ENCODE measurements at regions not wholly inside any gene's neighbourhood (a gene's known extent, or its start where the extent isn't known, plus 50 kb on each side); places are given as distances from the start of the nearest gene placed in this dataset.

GRCh38 chr16:75793641-75794040, 67.4 kb upstream of the CPHXL start:
- H3K4me2 ChIP-seq (ENCODE audit: low read depth, low read length) = no peak overlapping the region
- FAIRE-seq = no peak
- H3K27me3 ChIP-seq (ENCODE audit: control insufficient read depth in 1 of 2, insufficient read depth in 2 of 2, low read length in 2 of 2) = no peaks in the 10 kb centered on the region
- H4K20me1 ChIP-seq (ENCODE audit: insufficient read depth, low read length) = no peaks in the 10 kb centered on the region
- no peak overlapping the region for H3K4me3 ChIP-seq (replicated peaks in 1 of 3; ENCODE audit: insufficient read depth in 1 of 3, low read depth in 2 of 3, low read length in 3 of 3)
- H3K79me2 ChIP-seq (ENCODE audit: insufficient read depth, low read length) = no peaks in the 10 kb centered on the region
- H3K9ac ChIP-seq (ENCODE audit: insufficient read depth, low read depth, low read length) = no peak overlapping the region
- no peak for DNase-seq (ENCODE audit: low spot score)
- BruUV-seq (replicated peaks) = no TSS peak
- H2AFZ ChIP-seq (ENCODE audit: low read length) = no peak overlapping the region
- WGBS (ENCODE audit: low lambda C conversion rate) = 1% methylated on average over 4 of the region's 4 CpGs
- in situ Hi-C loops (cut with HindIII; ENCODE audit: extremely low pct_ligation_motif_present, low pct_unique_long_range_greater_than_20kb) = no loop called here
- no peaks in the 10 kb centered on the region for H3K4me1 ChIP-seq (ENCODE audit: insufficient read depth, low read length)
- H3K9me3 ChIP-seq (ENCODE audit: low read length) = no peaks in the 10 kb centered on the region
- H3K27ac ChIP-seq (ENCODE audit: extremely low read length, insufficient read depth, low read length) = no peak overlapping the region
- no peak for ATAC-seq
- no peaks in the 10 kb centered on the region for H3K36me3 ChIP-seq (replicated peaks in 1 of 2; ENCODE audit: control insufficient read depth in 1 of 2, insufficient read depth in 2 of 2, low read length in 2 of 2)
- CTCF ChIA-PET (ENCODE audit: low intra/inter-chr PET ratio, low total read pairs) = interaction anchor here (0.6 kb wide), 1 partner anchor 1395 kb away, joined by 3 read pairs; no protein-coding TSS in a partner anchor
- intact Hi-C loops (cut with micrococcal nuclease; ENCODE audit: unreplicated experiment) = no loop called here
- POLR2A ChIA-PET = no interaction called here
- TF ChIP-seq ZNF326 (CRISPR knock-in tag; IDR thresholded peaks at IDR 0.05; ENCODE audit: borderline replicate concordance) = no peak
- no peak for TF ChIP-seq ZBTB14 (CRISPR knock-in tag; IDR thresholded peaks at IDR 0.05)
- TF ChIP-seq CBFB (CRISPR knock-in tag; IDR thresholded peaks at IDR 0.05) = no peak
- no peak for TF ChIP-seq ZNF138 (CRISPR knock-in tag; IDR thresholded peaks at IDR 0.05; ENCODE audit: low read depth)
- TF ChIP-seq ISL2 (CRISPR knock-in tag; IDR thresholded peaks at IDR 0.05) = no peak
- no peak for TF ChIP-seq FOXK2 (IDR thresholded peaks at IDR 0.05)
- TF ChIP-seq ZNF224 (CRISPR knock-in tag; IDR thresholded peaks at IDR 0.05) = no peak

- no peak overlapping the region for H3K27ac ChIP-seq (ENCODE audit: extremely low read length, insufficient read depth, low read length)
- ATAC-seq = no peak
- H2AFZ ChIP-seq (ENCODE audit: low read length) = no peak overlapping the region
- no peak for FAIRE-seq
- ChIA-PET POLR2A (no interaction called here), CTCF (ENCODE audit: low intra/inter-chr PET ratio, low total read pairs) (interaction anchor here (0.6 kb wide), 1 partner anchor 1394 kb away, joined by 3 read pairs; no protein-coding TSS in a partner anchor)
- in situ Hi-C loops (cut with HindIII; ENCODE audit: extremely low pct_ligation_motif_present, low pct_unique_long_range_greater_than_20kb) = no loop called here
- 2% methylated on average over 4 of the region's 4 CpGs for WGBS (ENCODE audit: low lambda C conversion rate)
- TF ChIP-seq HNRNPLL (IDR thresholded peaks at IDR 0.05; ENCODE audit: low read depth, low read length, poor library complexity, severe bottlenecking) (no peak), ATM (IDR thresholded peaks at IDR 0.05; ENCODE audit: borderline replicate concordance) (no peak), MYC (CRISPR knock-in tag; IDR thresholded peaks at IDR 0.05; ENCODE audit: borderline replicate concordance) (no peak), TGIF2 (CRISPR knock-in tag; IDR thresholded peaks at IDR 0.05) (no peak), ZNF44 (CRISPR knock-in tag; IDR thresholded peaks at IDR 0.05) (no peak), HMGA1 (CRISPR knock-in tag; conservative IDR thresholded peaks at IDR 0.05) (no peak), TCF12 (IDR thresholded peaks at IDR 0.05) (no peak), TCF12 (CRISPR knock-in tag; IDR thresholded peaks at IDR 0.05) (no peak), ASH2L (IDR thresholded peaks at IDR 0.05; ENCODE audit: insufficient read length, low read depth, low read length) (no peak), ZNF615 (CRISPR knock-in tag; IDR thresholded peaks at IDR 0.05; ENCODE audit: borderline replicate concordance) (no peak), ZNF724P (CRISPR knock-in tag; IDR thresholded peaks at IDR 0.05; ENCODE audit: borderline replicate concordance) (no peak)
- TF ChIP-seq, protein P1, sequence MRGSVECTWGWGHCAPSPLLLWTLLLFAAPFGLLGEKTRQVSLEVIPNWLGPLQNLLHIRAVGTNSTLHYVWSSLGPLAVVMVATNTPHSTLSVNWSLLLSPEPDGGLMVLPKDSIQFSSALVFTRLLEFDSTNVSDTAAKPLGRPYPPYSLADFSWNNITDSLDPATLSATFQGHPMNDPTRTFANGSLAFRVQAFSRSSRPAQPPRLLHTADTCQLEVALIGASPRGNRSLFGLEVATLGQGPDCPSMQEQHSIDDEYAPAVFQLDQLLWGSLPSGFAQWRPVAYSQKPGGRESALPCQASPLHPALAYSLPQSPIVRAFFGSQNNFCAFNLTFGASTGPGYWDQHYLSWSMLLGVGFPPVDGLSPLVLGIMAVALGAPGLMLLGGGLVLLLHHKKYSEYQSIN (CRISPR knock-in tag; IDR thresholded peaks at IDR 0.05; ENCODE audit: borderline replicate concordance) = no peak
- TF ChIP-seq, protein P2, sequence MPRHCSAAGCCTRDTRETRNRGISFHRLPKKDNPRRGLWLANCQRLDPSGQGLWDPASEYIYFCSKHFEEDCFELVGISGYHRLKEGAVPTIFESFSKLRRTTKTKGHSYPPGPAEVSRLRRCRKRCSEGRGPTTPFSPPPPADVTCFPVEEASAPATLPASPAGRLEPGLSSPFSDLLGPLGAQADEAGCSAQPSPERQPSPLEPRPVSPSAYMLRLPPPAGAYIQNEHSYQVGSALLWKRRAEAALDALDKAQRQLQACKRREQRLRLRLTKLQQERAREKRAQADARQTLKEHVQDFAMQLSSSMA (CRISPR knock-in tag; IDR thresholded peaks at IDR 0.05) = no peak
- H3K36me3 ChIP-seq (replicated peaks in 1 of 2; ENCODE audit: control insufficient read depth in 1 of 2, insufficient read depth in 2 of 2, low read length in 2 of 2) = no peaks in the 10 kb centered on the region
- H3K4me2 ChIP-seq (ENCODE audit: low read depth, low read length) = no peak overlapping the region
- H3K4me3 ChIP-seq (replicated peaks in 1 of 3; ENCODE audit: insufficient read depth in 1 of 3, low read depth in 2 of 3, low read length in 3 of 3) = no peak overlapping the region
- no peaks in the 10 kb centered on the region for H4K20me1 ChIP-seq (ENCODE audit: insufficient read depth, low read length)
- DNase-seq (ENCODE audit: low spot score) = no peak
- no peaks in the 10 kb centered on the region for H3K79me2 ChIP-seq (ENCODE audit: insufficient read depth, low read length)
- no peak overlapping the region for H3K9ac ChIP-seq (ENCODE audit: insufficient read depth, low read depth, low read length)
- no peaks in the 10 kb centered on the region for H3K9me3 ChIP-seq (ENCODE audit: low read length)
- H3K4me1 ChIP-seq (ENCODE audit: insufficient read depth, low read length) = no peaks in the 10 kb centered on the region
- no TSS peak for BruUV-seq (replicated peaks)
- intact Hi-C loops (cut with micrococcal nuclease; ENCODE audit: unreplicated experiment) = no loop called here
- H3K27me3 ChIP-seq (ENCODE audit: control insufficient read depth in 1 of 2, insufficient read depth in 2 of 2, low read length in 2 of 2) = no peaks in the 10 kb centered on the region
Measured at GRCh38 chr16:75794426-75794825, 68.1 kb upstream of the CPHXL start.

Data from HepG2 (cell line).